Epithelial cell of esophagus (primary cell): ENCODE measurements at regions not wholly inside any gene's neighbourhood (a gene's known extent, or its start where the extent isn't known, plus 50 kb on each side); places are given as distances from the start of the nearest gene placed in this dataset.

ENCODE experiments used
- DNase-seq: peaks from one replicate; pipeline ENCODE4 v3.0.0; 2010; ENCODE audit warnings: low read depth
- H3K4me3 ChIP-seq: 2 replicates; pipeline ENCODE4 v1.5.1; 2011; ENCODE audit warnings: mild to moderate bottlenecking, low read length, control low read depth
- TF ChIP-seq, protein P1 (sequence below): IDR thresholded peaks from 2 replicates; pipeline ENCODE4 v1.5.1; 2011; ENCODE audit warnings: low read depth, mild to moderate bottlenecking, low read length, control low read depth, inconsistent platforms; ENCODE audit not compliant: insufficient read depth; ENCODE audit errors: missing control alignments

- DNase-seq, result no peak
Observed at GRCh38 chr5:74372502-74373064, 267.9 kb downstream of the ENC1 start.

GRCh38 chr5:74372051-74372450 is 268.5 kb downstream of the ENC1 start:
- TF ChIP-seq, protein P1, sequence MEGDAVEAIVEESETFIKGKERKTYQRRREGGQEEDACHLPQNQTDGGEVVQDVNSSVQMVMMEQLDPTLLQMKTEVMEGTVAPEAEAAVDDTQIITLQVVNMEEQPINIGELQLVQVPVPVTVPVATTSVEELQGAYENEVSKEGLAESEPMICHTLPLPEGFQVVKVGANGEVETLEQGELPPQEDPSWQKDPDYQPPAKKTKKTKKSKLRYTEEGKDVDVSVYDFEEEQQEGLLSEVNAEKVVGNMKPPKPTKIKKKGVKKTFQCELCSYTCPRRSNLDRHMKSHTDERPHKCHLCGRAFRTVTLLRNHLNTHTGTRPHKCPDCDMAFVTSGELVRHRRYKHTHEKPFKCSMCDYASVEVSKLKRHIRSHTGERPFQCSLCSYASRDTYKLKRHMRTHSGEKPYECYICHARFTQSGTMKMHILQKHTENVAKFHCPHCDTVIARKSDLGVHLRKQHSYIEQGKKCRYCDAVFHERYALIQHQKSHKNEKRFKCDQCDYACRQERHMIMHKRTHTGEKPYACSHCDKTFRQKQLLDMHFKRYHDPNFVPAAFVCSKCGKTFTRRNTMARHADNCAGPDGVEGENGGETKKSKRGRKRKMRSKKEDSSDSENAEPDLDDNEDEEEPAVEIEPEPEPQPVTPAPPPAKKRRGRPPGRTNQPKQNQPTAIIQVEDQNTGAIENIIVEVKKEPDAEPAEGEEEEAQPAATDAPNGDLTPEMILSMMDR, result no peak
- no peak overlapping the region for H3K4me3 ChIP-seq
- DNase-seq, result no peak

More at GRCh38 chr5:74372502-74373064, 267.9 kb downstream of the ENC1 start:
- TF ChIP-seq, protein P1, result no peak
- no peak overlapping the region for H3K4me3 ChIP-seq

DNA sequence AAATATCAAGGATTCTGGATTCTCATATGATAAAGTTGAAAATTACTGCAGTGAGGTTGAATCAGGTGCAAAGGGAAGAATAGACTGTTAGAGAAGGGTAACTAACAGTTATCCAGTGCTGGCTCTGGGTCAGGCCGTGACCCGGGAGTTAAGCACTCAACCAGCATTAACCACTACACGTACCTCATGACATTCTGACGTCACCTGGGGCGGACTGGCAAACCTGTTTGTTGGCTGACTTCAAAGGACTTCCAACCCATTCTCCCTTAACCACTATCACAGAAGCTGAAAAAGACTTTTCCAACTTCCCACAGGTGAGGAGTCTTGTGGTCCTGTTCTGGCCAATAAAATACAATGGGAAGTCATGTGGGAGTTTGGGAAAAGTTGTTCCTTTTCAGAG is 268.9 kb downstream of the ENC1 start:
- DNase-seq, result no peak
- TF ChIP-seq, protein P1, result no peak
- H3K4me3 ChIP-seq, result no peak overlapping the region

DNA sequence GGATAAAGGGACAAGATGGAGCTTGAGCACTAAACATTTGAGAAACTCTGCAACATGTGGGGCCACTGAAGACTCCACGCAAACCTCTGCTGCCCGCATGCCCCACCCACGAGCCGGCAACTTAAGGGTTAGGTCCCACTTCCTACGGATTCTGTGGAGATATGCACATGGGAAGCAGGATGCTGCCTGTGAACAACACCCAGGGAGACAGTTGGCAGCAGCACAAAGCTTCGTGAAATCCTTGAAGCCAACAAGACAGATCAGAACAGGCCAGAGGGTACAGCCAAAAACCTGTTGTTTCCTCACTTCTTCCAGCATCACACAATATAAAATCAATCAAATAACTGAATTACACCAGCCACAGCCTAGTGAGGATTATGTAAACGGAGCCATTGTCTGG is 270.4 kb downstream of the ENC1 start:
- no peak for DNase-seq
- TF ChIP-seq, protein P1, result no peak
- no peak overlapping the region for H3K4me3 ChIP-seq

DNA sequence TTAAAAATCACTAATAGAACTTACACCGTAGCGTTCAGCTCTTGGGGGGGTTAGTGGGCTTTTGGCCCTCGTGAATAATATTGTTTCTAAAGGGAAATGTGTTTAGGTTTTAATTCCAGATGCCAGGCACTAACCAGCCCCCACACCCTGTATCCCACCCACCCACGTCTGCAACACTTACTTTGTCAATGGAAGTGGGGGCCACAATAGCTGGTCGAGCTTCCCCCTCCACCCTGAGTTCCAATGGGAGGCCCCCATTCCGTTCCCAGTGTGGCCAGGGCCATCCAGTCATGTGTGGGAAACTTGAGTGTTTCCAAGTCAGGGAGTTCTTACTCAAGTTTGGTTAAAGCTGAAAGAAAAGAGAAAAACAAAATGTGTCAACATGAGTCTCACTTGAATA is 271.4 kb downstream of the ENC1 start:
- no peak for DNase-seq
- TF ChIP-seq, protein P1, result no peak
- H3K4me3 ChIP-seq, result no peak overlapping the region

DNA sequence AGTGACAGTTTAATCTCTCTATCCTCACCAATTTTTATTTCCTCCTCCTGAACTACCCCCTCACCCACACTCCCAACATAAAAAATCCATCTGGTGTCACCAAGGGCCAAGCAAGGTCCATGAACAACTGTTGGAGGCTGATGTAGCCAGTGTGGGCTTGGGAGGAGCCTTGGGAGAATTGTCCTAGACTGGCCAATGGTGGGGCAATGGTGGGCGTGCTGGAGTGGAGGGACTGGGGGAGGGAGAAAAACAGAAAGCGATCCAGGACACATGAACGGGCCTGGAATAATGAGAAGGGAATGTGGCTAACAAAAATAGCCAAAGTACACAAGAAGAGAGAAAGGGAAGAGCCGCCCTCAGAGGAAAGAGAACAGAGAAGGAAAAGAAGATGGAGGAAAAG is 272.6 kb downstream of the ENC1 start:
- TF ChIP-seq, protein P1, result no peak
- H3K4me3 ChIP-seq, result no peak overlapping the region
- DNase-seq, result no peak

- no peak overlapping the region for H3K4me3 ChIP-seq
- TF ChIP-seq, protein P1, result no peak
- DNase-seq, result no peak
Observed at GRCh38 chr5:74367241-74367733, 273.2 kb downstream of the ENC1 start.
